ENCODE measurements at regions not wholly inside any gene's neighbourhood (a gene's known extent, or its start where the extent isn't known, plus 50 kb on each side); places are given as distances from the start of the nearest gene placed in this dataset.
"Not testable (repeated sequence)": the region's sequence is repeated elsewhere in the genome, so short reads cannot be mapped to it uniquely, and the experiment has no call there.

GRCh38 chr6:112597176-112597575, 250.0 kb downstream of the RFPL4B start:
- Histone ChIP-seq H3K27ac (replicated peaks in 1 of 4) (no peak overlapping the region), H3K9me3 (peaks cover 0 to 4% (median 0%) of the 10 kb centered on the region in 4 donors), H3K4me3 (no peak overlapping the region), H3K4me1 (no peaks in the 10 kb centered on the region), H3K36me3 (no peaks in the 10 kb centered on the region), H3K27me3 (no peaks in the 10 kb centered on the region)
- intact Hi-C loops (cut with DNase I), result no loop called here
- DNase-seq (ENCODE audit: extremely low spot score), result no peak
- WGBS, result 91% methylated on average over 1 of the region's 1 CpG
- TF ChIP-seq, protein P1, sequence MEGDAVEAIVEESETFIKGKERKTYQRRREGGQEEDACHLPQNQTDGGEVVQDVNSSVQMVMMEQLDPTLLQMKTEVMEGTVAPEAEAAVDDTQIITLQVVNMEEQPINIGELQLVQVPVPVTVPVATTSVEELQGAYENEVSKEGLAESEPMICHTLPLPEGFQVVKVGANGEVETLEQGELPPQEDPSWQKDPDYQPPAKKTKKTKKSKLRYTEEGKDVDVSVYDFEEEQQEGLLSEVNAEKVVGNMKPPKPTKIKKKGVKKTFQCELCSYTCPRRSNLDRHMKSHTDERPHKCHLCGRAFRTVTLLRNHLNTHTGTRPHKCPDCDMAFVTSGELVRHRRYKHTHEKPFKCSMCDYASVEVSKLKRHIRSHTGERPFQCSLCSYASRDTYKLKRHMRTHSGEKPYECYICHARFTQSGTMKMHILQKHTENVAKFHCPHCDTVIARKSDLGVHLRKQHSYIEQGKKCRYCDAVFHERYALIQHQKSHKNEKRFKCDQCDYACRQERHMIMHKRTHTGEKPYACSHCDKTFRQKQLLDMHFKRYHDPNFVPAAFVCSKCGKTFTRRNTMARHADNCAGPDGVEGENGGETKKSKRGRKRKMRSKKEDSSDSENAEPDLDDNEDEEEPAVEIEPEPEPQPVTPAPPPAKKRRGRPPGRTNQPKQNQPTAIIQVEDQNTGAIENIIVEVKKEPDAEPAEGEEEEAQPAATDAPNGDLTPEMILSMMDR (IDR thresholded peaks at IDR 0.05), result no peak
- no peak for TF ChIP-seq POLR2AphosphoS5 (IDR thresholded peaks at IDR 0.05)
- TF ChIP-seq EP300 (IDR thresholded peaks at IDR 0.05), result no peak
- no peak for TF ChIP-seq POLR2A (IDR thresholded peaks at IDR 0.05; ENCODE audit: low read depth)

DNA sequence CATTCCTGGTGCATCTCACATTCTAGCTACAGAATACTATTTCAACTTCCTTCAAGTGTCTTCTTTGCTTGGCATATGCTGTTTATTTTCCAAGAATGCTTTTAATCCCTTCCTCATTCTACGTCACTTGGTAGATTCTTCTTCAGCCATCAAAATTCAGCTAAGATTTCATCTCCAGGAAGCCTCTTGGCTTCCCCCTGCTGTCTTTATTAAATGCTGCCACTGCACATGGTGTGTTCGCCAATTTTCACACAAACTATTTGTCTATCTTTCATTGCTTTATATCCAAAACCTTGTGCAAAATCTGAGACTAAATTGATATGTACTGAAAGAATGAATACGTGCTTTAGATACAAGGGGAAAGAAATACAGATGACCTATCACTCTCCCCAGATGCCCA, 253.0 kb downstream of the RFPL4B start:
- Histone ChIP-seq H3K9me3 (no peaks in the 10 kb centered on the region), H3K27ac (replicated peaks in 1 of 4) (no peak overlapping the region), H3K27me3 (no peaks in the 10 kb centered on the region), H3K4me3 (no peak overlapping the region), H3K36me3 (no peaks in the 10 kb centered on the region), H3K4me1 (no peaks in the 10 kb centered on the region)
- WGBS, result 91% methylated on average over 3 of the region's 3 CpGs
- TF ChIP-seq EP300 (IDR thresholded peaks at IDR 0.05), result no peak
- TF ChIP-seq, protein P1 (IDR thresholded peaks at IDR 0.05), result no peak
- TF ChIP-seq POLR2AphosphoS5 (IDR thresholded peaks at IDR 0.05), result no peak
- TF ChIP-seq POLR2A (IDR thresholded peaks at IDR 0.05; ENCODE audit: low read depth), result no peak
- intact Hi-C loops (cut with DNase I), result no loop called here
- DNase-seq (ENCODE audit: extremely low spot score), result no peak

- 93% methylated on average over 1 of the region's 1 CpG for WGBS
- TF ChIP-seq POLR2A (IDR thresholded peaks at IDR 0.05; ENCODE audit: low read depth) (no peak), POLR2AphosphoS5 (IDR thresholded peaks at IDR 0.05) (no peak), EP300 (IDR thresholded peaks at IDR 0.05) (no peak)
- TF ChIP-seq, protein P1 (IDR thresholded peaks at IDR 0.05), result no peak
- peaks cover 0 to 13% (median 10%) of the 10 kb centered on the region in 4 donors for H3K4me1 ChIP-seq
Measured at GRCh38 chr6:112603726-112604125, 256.6 kb downstream of the RFPL4B start.

DNA sequence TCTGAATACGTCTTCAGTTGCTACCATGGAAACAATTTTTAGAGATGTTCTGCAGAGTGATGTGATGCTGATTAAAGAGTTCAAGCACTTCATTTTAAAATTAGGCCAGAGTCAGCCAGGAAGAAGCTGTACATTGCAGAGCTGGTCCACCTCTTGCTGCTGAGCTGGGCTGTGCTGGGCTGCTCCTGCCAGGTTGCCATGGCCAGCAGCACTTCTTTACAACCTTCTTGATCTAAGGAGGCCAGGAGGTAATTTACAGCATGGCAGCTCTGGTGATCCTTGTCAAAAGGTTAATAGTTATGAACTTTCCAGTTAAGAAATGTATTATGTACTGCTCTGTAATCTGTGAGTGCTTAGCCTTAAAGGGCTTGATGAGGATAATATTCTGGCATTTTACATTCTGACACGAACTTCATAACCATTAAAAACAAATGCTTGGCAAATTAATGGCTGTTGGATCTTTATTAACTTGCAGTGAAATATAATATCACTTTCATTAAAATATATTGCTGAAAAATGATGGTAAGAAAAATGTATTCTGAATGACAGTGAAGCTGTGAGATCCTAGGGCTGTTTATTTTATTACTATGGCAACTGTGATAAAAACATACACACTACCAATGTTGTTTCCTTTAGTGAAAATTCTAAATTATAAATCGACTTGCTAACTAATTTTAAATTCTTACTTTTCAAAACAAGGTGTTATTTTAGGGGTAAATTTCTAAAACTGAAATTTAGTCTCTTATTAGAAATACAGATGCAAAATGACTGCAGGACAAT, 259.7 kb downstream of the RFPL4B start:
- H3K27ac ChIP-seq (replicated peaks in 1 of 4), result peak overlapping the region in 2 of 4 donors; percentile 9 to 18

More at GRCh38 chr6:112603726-112604125, 256.6 kb downstream of the RFPL4B start:
- intact Hi-C loops (cut with DNase I), result no loop called here
- no peak overlapping the region for H3K27ac ChIP-seq (replicated peaks in 1 of 4)
- no peaks in the 10 kb centered on the region for H3K36me3 ChIP-seq
- no peak overlapping the region for H3K4me3 ChIP-seq
- peaks cover 0 to 7% (median 1%) of the 10 kb centered on the region in 4 donors for H3K9me3 ChIP-seq
- no peak for DNase-seq (ENCODE audit: extremely low spot score)
- no peaks in the 10 kb centered on the region for H3K27me3 ChIP-seq

GRCh38 chr6:112608925-112609324, 261.8 kb downstream of the RFPL4B start:
- peaks cover 0 to 13% (median 10%) of the 10 kb centered on the region in 4 donors for H3K4me1 ChIP-seq
- H3K27me3 ChIP-seq; H3K27ac ChIP-seq (replicated peaks in 1 of 4); intact Hi-C loops (cut with DNase I); DNase-seq (ENCODE audit: extremely low spot score); H3K4me3 ChIP-seq; H3K36me3 ChIP-seq: not testable (repeated sequence)
- peaks cover 0 to 16% (median 7%) of the 10 kb centered on the region in 4 donors for H3K9me3 ChIP-seq
- WGBS, result no CpG with 5 or more reads among the region's 1 CpG

More for the DNA sequence above, 259.7 kb downstream of the RFPL4B start:
- WGBS, result 22% methylated on average over 3 of the region's 3 CpGs
- no peaks in the 10 kb centered on the region for H3K27me3 ChIP-seq
- no peak for DNase-seq (ENCODE audit: extremely low spot score)
- no peak overlapping the region for H3K4me3 ChIP-seq
- TF ChIP-seq EP300 (IDR thresholded peaks at IDR 0.05), result no peak
- TF ChIP-seq POLR2A (IDR thresholded peaks at IDR 0.05; ENCODE audit: low read depth), result no peak
- TF ChIP-seq, protein P1 (IDR thresholded peaks at IDR 0.05), result no peak
- no peak for TF ChIP-seq POLR2AphosphoS5 (IDR thresholded peaks at IDR 0.05)
- H3K36me3 ChIP-seq, result no peaks in the 10 kb centered on the region
- peaks cover 0 to 16% (median 7%) of the 10 kb centered on the region in 4 donors for H3K9me3 ChIP-seq
- intact Hi-C loops (cut with DNase I), result no loop called here
- H3K4me1 ChIP-seq, result peaks cover 0 to 13% (median 10%) of the 10 kb centered on the region in 4 donors
